T-cell (primary cell): ENCODE measurements at regions not wholly inside any gene's neighbourhood (a gene's known extent, or its start where the extent isn't known, plus 50 kb on each side); places are given as distances from the start of the nearest gene placed in this dataset.
A peak's percentile ranks its signal among the peaks of the same experiment; 100 is the strongest.
"Not testable (repeated sequence)": the region's sequence is repeated elsewhere in the genome, so short reads cannot be mapped to it uniquely, and the experiment has no call there.

Experiments used
- ATAC-seq, 4 experiments: fragments of 200-7000 bp in 3 of 4; fragments of 150-1000 bp in 1 of 4; cut with Tn5 transposase; replicated peaks in 1 of 4; 1 replicate in 3 of 4; 2 replicates in 1 of 4; pipeline ENCODE4 v1.10.0; 2021; ENCODE audit warnings: moderate library complexity in 3 of 4, mild to moderate bottlenecking in 2 of 4, moderate number of reproducible peaks in 1 of 4
- CTCF ChIA-PET, 2 donors: fragments of 300-600 bp; sonication (Branson Sonifier 250); formaldehyde crosslinking; loops; one replicate each; lab custom pipeline; 2022; ENCODE audit warnings: antibody characterized with exemption in 2 of 2; lab: Charles Lee
- POLR2A ChIA-PET, 2 donors: fragments of 300-600 bp; sonication (Branson Sonifier 250); formaldehyde crosslinking; loops; one replicate each; lab custom pipeline; 2022; ENCODE audit warnings: antibody characterized with exemption in 2 of 2; lab: Charles Lee
- DNase-seq, 35 experiments: peaks; one replicate each; pipeline versions ENCODE4 v3.0.0 to v3.0.0-alpha.2; 2013 to 2023
- H3K27ac ChIP-seq: one replicate; pipeline ENCODE4 v1.5.1; 2013; ENCODE audit warnings: low read length
- H3K27me3 ChIP-seq, 2 experiments: replicated peaks in 1 of 2; 1 replicate in 1 of 2; 2 replicates in 1 of 2; pipeline versions ENCODE4 v1.6.1 to v1.7.0; 2013; ENCODE audit warnings: low read length in 1 of 2, mixed read lengths in 1 of 2; ENCODE audit not compliant: control insufficient read depth in 2 of 2, insufficient read depth in 2 of 2; ENCODE audit errors: extremely low read depth in 1 of 2
- H3K36me3 ChIP-seq, 2 donors: 1 replicate in 1 of 2; 2 replicates in 1 of 2; pipeline versions ENCODE4 v1.6.1 to v1.7.0; 2013; ENCODE audit warnings: low read length in 1 of 2; ENCODE audit not compliant: control insufficient read depth in 2 of 2, insufficient read depth in 1 of 2; ENCODE audit errors: extremely low read depth in 1 of 2
- H3K4me1 ChIP-seq, 2 experiments: 1 replicate in 1 of 2; 2 replicates in 1 of 2; pipeline versions ENCODE4 v1.6.1 to v1.7.0; 2013; ENCODE audit warnings: low read length in 2 of 2, mixed read lengths in 1 of 2; ENCODE audit not compliant: insufficient read depth in 2 of 2, control insufficient read depth in 1 of 2; ENCODE audit errors: extremely low read depth in 1 of 2
- H3K4me3 ChIP-seq, 2 donors: 1 replicate in 1 of 2; 2 replicates in 1 of 2; pipeline versions ENCODE4 v1.5.1 to v1.7.0; 2013; ENCODE audit warnings: mild to moderate bottlenecking in 2 of 2, low read length in 1 of 2, moderate library complexity in 1 of 2; ENCODE audit not compliant: control insufficient read depth in 1 of 2; ENCODE audit errors: extremely low read depth in 1 of 2
- H3K9me3 ChIP-seq: 2 replicates; pipeline ENCODE4 v1.7.0; 2013
- H3K27ac Mint-ChIP-seq, 2 donors: one replicate each; pipeline ENCODE4 v1.8.0; 2020 to 2021; ENCODE audit warnings: mild to moderate bottlenecking in 2 of 2, mixed read lengths in 2 of 2
- H3K27me3 Mint-ChIP-seq, 2 donors: one replicate each; pipeline ENCODE4 v1.8.0; 2021 to 2022; ENCODE audit warnings: mixed read lengths in 2 of 2
- H3K36me3 Mint-ChIP-seq: one replicate; pipeline ENCODE4 v1.8.0; 2021; ENCODE audit warnings: mixed read lengths
- H3K4me1 Mint-ChIP-seq, 3 donors: one replicate each; pipeline ENCODE4 v1.8.0; 2020 to 2022; ENCODE audit warnings: mixed read lengths in 3 of 3, mild to moderate bottlenecking in 1 of 3
- H3K4me3 Mint-ChIP-seq, 3 donors: one replicate each; pipeline ENCODE4 v1.8.0; 2020 to 2022; ENCODE audit warnings: mild to moderate bottlenecking in 3 of 3, mixed read lengths in 3 of 3, moderate library complexity in 3 of 3
- H3K9me3 Mint-ChIP-seq, 3 donors: one replicate each; pipeline ENCODE4 v1.8.0; 2020 to 2022; ENCODE audit warnings: mixed read lengths in 3 of 3
- WGBS: methylation state at CpG from one replicate; pipeline ENCODE4 v1.1.5; 2013; ENCODE audit warnings: missing lambda C conversion rate; ENCODE audit not compliant: insufficient coverage; 5-methylcytosine and 5-hydroxymethylcytosine counted together

- Histone ChIP-seq H3K27ac (no peak overlapping the region), H3K27me3 (peaks cover 0 to 4% of the 10 kb centered on the region in 2 experiments), H3K4me1 (peaks cover 0 to 8% of the 10 kb centered on the region in 2 experiments), H3K9me3 (no peaks in the 10 kb centered on the region), H3K4me3 (no peak overlapping the region), H3K36me3 (no peaks in the 10 kb centered on the region)
- H3K4me1 Mint-ChIP-seq = peaks cover 5 to 9% (median 5%) of the 10 kb centered on the region in 3 donors
- no peak for ATAC-seq
- H3K27me3 Mint-ChIP-seq = peaks cover 0 to 18% of the 10 kb centered on the region in 2 donors
- POLR2A ChIA-PET = no interaction called here
- no peaks in the 10 kb centered on the region for H3K36me3 Mint-ChIP-seq
- CTCF ChIA-PET = no interaction called here
- no CpG with 5 or more reads among the region's 1 CpG for WGBS
- no peaks in the 10 kb centered on the region for H3K9me3 Mint-ChIP-seq
- no peak overlapping the region for H3K27ac Mint-ChIP-seq
- H3K4me3 Mint-ChIP-seq = no peak overlapping the region
- no peak for DNase-seq
These were observed 177.3 kb upstream of the STK26 start for GRCh38 chrX:131845771-131846170.

- H3K27ac Mint-ChIP-seq, H3K36me3 Mint-ChIP-seq, CTCF ChIA-PET, H3K9me3 Mint-ChIP-seq, H3K27ac ChIP-seq, ATAC-seq, H3K27me3 ChIP-seq, H3K36me3 ChIP-seq, H3K4me1 Mint-ChIP-seq, H3K9me3 ChIP-seq, H3K4me3 ChIP-seq, H3K4me1 ChIP-seq, DNase-seq, POLR2A ChIA-PET, H3K4me3 Mint-ChIP-seq: not testable (repeated sequence)
- no CpG with 5 or more reads among the region's 10 CpGs for WGBS
- peaks cover 0 to 20% of the 10 kb centered on the region in 2 donors for H3K27me3 Mint-ChIP-seq
These were observed 172.1 kb upstream of the STK26 start for GRCh38 chrX:131850964-131851363.

- ChIA-PET POLR2A (no interaction called here), CTCF (no interaction called here)
- no peak overlapping the region for H3K27ac Mint-ChIP-seq
- Histone ChIP-seq H3K9me3 (no peaks in the 10 kb centered on the region), H3K4me3 (no peak overlapping the region), H3K36me3 (no peaks in the 10 kb centered on the region), H3K4me1 (no peaks in the 10 kb centered on the region), H3K27me3 (no peaks in the 10 kb centered on the region), H3K27ac (no peak overlapping the region)
- DNase-seq = no peak
- no peaks in the 10 kb centered on the region for H3K36me3 Mint-ChIP-seq
- H3K4me3 Mint-ChIP-seq = no peak overlapping the region
- no CpG with 5 or more reads among the region's 4 CpGs for WGBS
- peaks cover 0 to 18% of the 10 kb centered on the region in 2 donors for H3K27me3 Mint-ChIP-seq
- ATAC-seq = no peak
- no peaks in the 10 kb centered on the region for H3K4me1 Mint-ChIP-seq
- H3K9me3 Mint-ChIP-seq = no peaks in the 10 kb centered on the region
These were observed 169.7 kb upstream of the STK26 start for GRCh38 chrX:131853440-131853839.

GRCh38 chrX:131854581-131854980, 168.5 kb upstream of the STK26 start:
- H3K4me3 ChIP-seq = no peak overlapping the region
- DNase-seq (peak in 1 of 35 experiments; percentile 46), ATAC-seq (no peak)
- Mint-ChIP-seq H3K9me3 (no peaks in the 10 kb centered on the region), H3K4me1 (no peaks in the 10 kb centered on the region), H3K27ac (no peak overlapping the region), H3K27me3 (peaks cover 0 to 25% of the 10 kb centered on the region in 2 donors), H3K4me3 (no peak overlapping the region), H3K36me3 (no peaks in the 10 kb centered on the region)
- H3K9me3 ChIP-seq = no peaks in the 10 kb centered on the region
- no peaks in the 10 kb centered on the region for H3K27me3 ChIP-seq
- H3K36me3 ChIP-seq = no peaks in the 10 kb centered on the region
- no peak overlapping the region for H3K27ac ChIP-seq
- no peaks in the 10 kb centered on the region for H3K4me1 ChIP-seq
- ChIA-PET POLR2A (no interaction called here), CTCF (interaction anchor here (0.5 to 1.6 kb wide), 11 partner anchors 11 to 777 kb away, joined by 3 to 16 read pairs (median 4); no protein-coding TSS in a partner anchor)

- H3K27me3 Mint-ChIP-seq = peaks cover 0 to 26% of the 10 kb centered on the region in 2 donors
- H3K9me3 ChIP-seq = no peaks in the 10 kb centered on the region
- no peaks in the 10 kb centered on the region for H3K4me1 Mint-ChIP-seq
- no peak overlapping the region for H3K27ac Mint-ChIP-seq
- no peak for DNase-seq
- CTCF ChIA-PET = no interaction called here
- POLR2A ChIA-PET = no interaction called here
- ATAC-seq = no peak
- peaks cover 0 to 2% of the 10 kb centered on the region in 2 experiments for H3K27me3 ChIP-seq
- no peaks in the 10 kb centered on the region for H3K9me3 Mint-ChIP-seq
- no CpG with 5 or more reads among the region's 6 CpGs for WGBS
- H3K36me3 ChIP-seq = no peaks in the 10 kb centered on the region
- H3K4me1 ChIP-seq = no peaks in the 10 kb centered on the region
- no peaks in the 10 kb centered on the region for H3K36me3 Mint-ChIP-seq
- no peak overlapping the region for H3K4me3 ChIP-seq
- H3K4me3 Mint-ChIP-seq = no peak overlapping the region
- H3K27ac ChIP-seq = no peak overlapping the region
These were observed 161.9 kb upstream of the STK26 start for GRCh38 chrX:131861088-131861787.

- Mint-ChIP-seq H3K9me3 (no peaks in the 10 kb centered on the region), H3K27me3 (peaks cover 0 to 26% of the 10 kb centered on the region in 2 donors), H3K27ac (no peak overlapping the region), H3K36me3 (no peaks in the 10 kb centered on the region), H3K4me1 (no peaks in the 10 kb centered on the region), H3K4me3 (no peak overlapping the region)
- H3K36me3 ChIP-seq = no peaks in the 10 kb centered on the region
- DNase-seq = no peak
- H3K27ac ChIP-seq = no peak overlapping the region
- H3K4me3 ChIP-seq = no peak overlapping the region
- no peaks in the 10 kb centered on the region for H3K9me3 ChIP-seq
- peaks cover 0 to 2% of the 10 kb centered on the region in 2 experiments for H3K27me3 ChIP-seq
- no peaks in the 10 kb centered on the region for H3K4me1 ChIP-seq
- ATAC-seq = no peak
- POLR2A ChIA-PET = no interaction called here
- WGBS = no CpG with 5 or more reads among the region's 3 CpGs
- CTCF ChIA-PET = interaction anchor here in 1 of 2 donors (0.6 kb wide), 1 partner anchor 85 kb away, joined by 3 read pairs; no protein-coding TSS in a partner anchor
These were observed 160.8 kb upstream of the STK26 start for GRCh38 chrX:131862321-131862720.
